Stomach (tissue), 4 donors: ENCODE measurements at regions not wholly inside any gene's neighbourhood (a gene's known extent, or its start where the extent isn't known, plus 50 kb on each side); places are given as distances from the start of the nearest gene placed in this dataset.

Experiments
- CTCF ChIP-seq, 7 experiments: fragments of 450-650 bp in 4 of 7; fragments of 200-600 bp in 3 of 7; sonication (generic) in 3 of 7; IDR thresholded peaks; one replicate each; pipeline ENCODE4 v1.5.1; 2016 to 2019; ENCODE audit warnings: antibody characterized with exemption in 7 of 7, control low read depth in 2 of 7, mild to moderate bottlenecking in 1 of 7
- EP300 ChIP-seq: sonication (generic); formaldehyde crosslinking; IDR thresholded peaks from one replicate; pipeline ENCODE4 v1.6.1; 2017; ENCODE audit warnings: antibody characterized with exemption
- POLR2A ChIP-seq, 4 donors: fragments of 450-650 bp; IDR thresholded peaks; one replicate each; pipeline ENCODE4 v1.6.1; 2016; ENCODE audit warnings: antibody characterized with exemption in 4 of 4, control low read depth in 2 of 4, mild to moderate bottlenecking in 1 of 4, moderate library complexity in 1 of 4
- POLR2AphosphoS5 ChIP-seq, 3 donors: sonication (generic); formaldehyde crosslinking; IDR thresholded peaks; one replicate each; pipeline ENCODE4 v1.6.1; 2016; ENCODE audit warnings: antibody characterized with exemption in 3 of 3

DNA sequence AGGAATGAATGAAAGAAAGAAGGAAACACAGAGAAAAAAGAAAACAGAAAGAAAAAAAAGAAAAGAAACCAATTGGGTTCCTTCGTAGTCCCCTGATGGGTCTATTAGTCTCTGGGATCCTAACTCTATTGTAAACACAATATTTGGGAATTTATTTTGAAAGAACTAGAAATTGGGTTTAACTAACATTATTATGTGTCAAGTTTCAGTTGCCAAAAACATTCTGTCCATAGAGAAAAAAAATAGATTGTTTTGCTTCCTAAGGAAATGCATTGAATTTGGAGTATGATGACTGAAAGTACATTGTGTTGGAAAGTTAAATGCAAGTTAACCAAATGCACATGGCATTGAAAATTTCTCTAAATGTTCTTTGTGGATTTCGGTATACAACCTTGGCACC lies 52.8 kb upstream of the PPP1R12A start:
- no peak for TF ChIP-seq POLR2AphosphoS5 (IDR thresholded peaks at IDR 0.05)
- TF ChIP-seq CTCF (IDR thresholded peaks at IDR 0.05), result no peak
- no peak for TF ChIP-seq POLR2A (IDR thresholded peaks at IDR 0.05)
- no peak for TF ChIP-seq EP300
